ENCODE measurements at regions not wholly inside any gene's neighbourhood (a gene's known extent, or its start where the extent isn't known, plus 50 kb on each side); places are given as distances from the start of the nearest gene placed in this dataset.

GRCh38 chr16:49216593-49216992 lies 65.0 kb downstream of the CBLN1 start:
- no peak overlapping the region for H3K4me3 ChIP-seq (ENCODE audit: low read length)
- DNase-seq (ENCODE audit: low read depth, low spot score) = no peak

GRCh38 chr16:49213594-49213993 lies 68.0 kb downstream of the CBLN1 start:
- H3K4me3 ChIP-seq (ENCODE audit: low read length) = no peak overlapping the region
- no peak for DNase-seq (ENCODE audit: low read depth, low spot score)

- DNase-seq (ENCODE audit: low read depth, low spot score) = no peak
- no peak overlapping the region for H3K4me3 ChIP-seq (ENCODE audit: low read length)
Measured at GRCh38 chr16:49204191-49204590, 77.4 kb downstream of the CBLN1 start.

- H3K4me3 ChIP-seq (ENCODE audit: low read length) = no peak overlapping the region
- DNase-seq (ENCODE audit: low read depth, low spot score) = no peak
Measured at GRCh38 chr16:49203361-49203760, 78.3 kb downstream of the CBLN1 start.

- H3K4me3 ChIP-seq (ENCODE audit: low read length) = no peak overlapping the region
- no peak for DNase-seq (ENCODE audit: low read depth, low spot score)
Measured at GRCh38 chr16:49201118-49201517, 80.5 kb downstream of the CBLN1 start.

- no peak overlapping the region for H3K4me3 ChIP-seq (ENCODE audit: low read length)
- DNase-seq (ENCODE audit: low read depth, low spot score) = no peak
Measured at GRCh38 chr16:49200223-49200820, 81.3 kb downstream of the CBLN1 start.

GRCh38 chr16:49195237-49195548 lies 86.4 kb downstream of the CBLN1 start:
- DNase-seq (ENCODE audit: low read depth, low spot score) = no peak
- no peak overlapping the region for H3K4me3 ChIP-seq (ENCODE audit: low read length)

- DNase-seq (ENCODE audit: low read depth, low spot score) = no peak
- no peak overlapping the region for H3K4me3 ChIP-seq (ENCODE audit: low read length)
Measured at GRCh38 chr16:49194537-49195236, 87.0 kb downstream of the CBLN1 start.

- H3K4me3 ChIP-seq (ENCODE audit: low read length) = no peak overlapping the region
- no peak for DNase-seq (ENCODE audit: low read depth, low spot score)
Measured at GRCh38 chr16:49193596-49193995, 88.0 kb downstream of the CBLN1 start.

GRCh38 chr16:49189286-49189685 lies 92.4 kb downstream of the CBLN1 start:
- H3K4me3 ChIP-seq (ENCODE audit: low read length) = no peak overlapping the region
- no peak for DNase-seq (ENCODE audit: low read depth, low spot score)

GRCh38 chr16:49183911-49184310 lies 97.7 kb downstream of the CBLN1 start:
- no peak overlapping the region for H3K4me3 ChIP-seq (ENCODE audit: low read length)
- DNase-seq (ENCODE audit: low read depth, low spot score) = peak; percentile 3

GRCh38 chr16:49181791-49182518 lies 99.7 kb downstream of the CBLN1 start:
- H3K4me3 ChIP-seq (ENCODE audit: low read length) = no peak overlapping the region
- DNase-seq (ENCODE audit: low read depth, low spot score) = no peak

- H3K4me3 ChIP-seq (ENCODE audit: low read length) = no peak overlapping the region
- no peak for DNase-seq (ENCODE audit: low read depth, low spot score)
Measured at GRCh38 chr16:49179714-49180330, 101.8 kb downstream of the CBLN1 start.

GRCh38 chr16:49168126-49168525 lies 113.5 kb downstream of the CBLN1 start:
- DNase-seq (ENCODE audit: low read depth, low spot score) = no peak
- no peak overlapping the region for H3K4me3 ChIP-seq (ENCODE audit: low read length)

GRCh38 chr16:49165025-49165424 lies 116.6 kb downstream of the CBLN1 start:
- no peak for DNase-seq (ENCODE audit: low read depth, low spot score)
- no peak overlapping the region for H3K4me3 ChIP-seq (ENCODE audit: low read length)

GRCh38 chr16:49161191-49161590 lies 120.4 kb downstream of the CBLN1 start:
- no peak for DNase-seq (ENCODE audit: low read depth, low spot score)
- no peak overlapping the region for H3K4me3 ChIP-seq (ENCODE audit: low read length)

GRCh38 chr16:49158029-49158642 lies 123.5 kb downstream of the CBLN1 start:
- H3K4me3 ChIP-seq (ENCODE audit: low read length) = no peak overlapping the region
- DNase-seq (ENCODE audit: low read depth, low spot score) = peak; percentile 69

- no peak overlapping the region for H3K4me3 ChIP-seq (ENCODE audit: low read length)
- DNase-seq (ENCODE audit: low read depth, low spot score) = no peak
Measured at GRCh38 chr16:49150341-49150740, 131.3 kb downstream of the CBLN1 start.

GRCh38 chr16:49148410-49148809 lies 133.2 kb downstream of the CBLN1 start:
- H3K4me3 ChIP-seq (ENCODE audit: low read length) = no peak overlapping the region

GRCh38 chr16:49140618-49141017 lies 141.0 kb downstream of the CBLN1 start:
- H3K4me3 ChIP-seq (ENCODE audit: low read length) = no peak overlapping the region
- DNase-seq (ENCODE audit: low read depth, low spot score) = no peak

More at GRCh38 chr16:49148410-49148809, 133.2 kb downstream of the CBLN1 start:
- DNase-seq (ENCODE audit: low read depth, low spot score) = peak; percentile 1
